Mucosa of stomach (tissue), 1 donor: ENCODE measurements at regions not wholly inside any gene's neighbourhood (a gene's known extent, or its start where the extent isn't known, plus 50 kb on each side); places are given as distances from the start of the nearest gene placed in this dataset.

Experiments used
- H3K27me3 ChIP-seq: one replicate; pipeline ENCODE4 v1.7.0; 2013; ENCODE audit warnings: mild to moderate bottlenecking, low read length; ENCODE audit not compliant: control insufficient read depth, insufficient read depth
- H3K36me3 ChIP-seq: one replicate; pipeline ENCODE4 v1.7.0; 2013; ENCODE audit warnings: low read length; ENCODE audit not compliant: control insufficient read depth, insufficient read depth
- H3K4me1 ChIP-seq: one replicate; pipeline ENCODE4 v1.7.0; 2013; ENCODE audit warnings: mild to moderate bottlenecking, low read length; ENCODE audit not compliant: control insufficient read depth, insufficient read depth
- H3K4me3 ChIP-seq: one replicate; pipeline ENCODE4 v1.7.0; 2013; ENCODE audit warnings: low read length
- H3K9ac ChIP-seq: one replicate; pipeline ENCODE4 v1.7.0; 2013; ENCODE audit warnings: mild to moderate bottlenecking, low read length, moderate library complexity
- H3K9me3 ChIP-seq: one replicate; pipeline ENCODE4 v1.7.0; 2013; ENCODE audit warnings: mild to moderate bottlenecking, low read length, moderate library complexity; ENCODE audit not compliant: control insufficient read depth
- donor health status: Pancreatic carcinoma.

DNA sequence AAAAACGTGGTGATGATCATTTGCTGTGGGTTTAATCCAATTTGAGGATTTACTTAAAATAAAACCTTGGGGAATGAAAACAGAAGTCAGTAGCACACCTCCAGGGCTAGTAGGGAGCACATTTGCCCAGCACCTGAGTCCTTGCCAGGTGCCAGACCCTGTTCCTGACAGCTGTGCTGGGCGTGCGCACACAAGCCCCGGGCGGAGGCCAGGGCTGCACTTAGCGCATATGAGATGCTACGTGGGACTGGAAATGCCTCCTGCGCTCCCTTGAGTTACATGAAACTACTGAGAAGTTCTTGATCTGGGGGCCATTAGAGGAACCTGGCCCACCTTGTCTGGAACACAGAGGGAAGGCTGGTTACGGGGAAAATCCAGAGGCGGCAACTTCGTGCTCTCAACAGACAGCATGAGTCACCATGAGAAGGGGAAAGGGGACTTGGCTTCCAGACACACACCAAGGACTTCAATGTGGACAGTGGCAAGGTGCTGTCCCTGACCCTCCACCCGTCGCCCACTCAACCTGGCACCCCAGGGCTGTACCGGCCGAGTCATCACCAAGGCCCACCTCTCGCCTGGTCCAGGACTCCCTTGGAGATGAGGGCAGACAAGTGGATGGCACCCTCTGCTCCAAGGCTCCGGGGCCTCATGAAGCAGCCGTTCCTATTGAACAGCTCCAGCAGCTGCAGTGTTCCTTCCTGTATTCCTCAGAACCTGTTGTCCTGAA lies 1468.6 kb downstream of the BRD1 start:
- Histone ChIP-seq H3K4me3 (no peak overlapping the region), H3K27me3 (no peaks in the 10 kb centered on the region), H3K4me1 (no peaks in the 10 kb centered on the region), H3K9me3 (no peaks in the 10 kb centered on the region), H3K9ac (no peak overlapping the region), H3K36me3 (no peaks in the 10 kb centered on the region)

DNA sequence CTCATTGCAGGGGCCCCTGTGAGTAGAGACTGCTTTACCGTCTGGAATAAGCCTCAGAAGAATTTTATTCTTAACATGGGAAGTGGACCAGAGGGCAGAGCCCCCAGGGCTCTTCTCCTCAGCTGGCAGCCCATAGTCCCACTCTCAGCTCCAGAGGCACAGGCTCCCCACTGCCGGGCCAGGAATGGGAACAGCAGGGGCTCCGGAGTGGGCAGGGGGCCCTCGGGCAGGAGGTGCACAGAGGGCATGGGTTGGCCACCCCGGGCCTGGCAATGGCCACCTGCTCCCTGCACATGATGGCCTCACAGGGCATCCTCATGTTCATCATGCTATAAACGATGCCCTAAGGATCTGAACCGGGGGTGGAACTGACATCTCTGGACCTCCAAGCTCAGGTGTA lies 1469.7 kb downstream of the BRD1 start:
- no peaks in the 10 kb centered on the region for H3K27me3 ChIP-seq

DNA sequence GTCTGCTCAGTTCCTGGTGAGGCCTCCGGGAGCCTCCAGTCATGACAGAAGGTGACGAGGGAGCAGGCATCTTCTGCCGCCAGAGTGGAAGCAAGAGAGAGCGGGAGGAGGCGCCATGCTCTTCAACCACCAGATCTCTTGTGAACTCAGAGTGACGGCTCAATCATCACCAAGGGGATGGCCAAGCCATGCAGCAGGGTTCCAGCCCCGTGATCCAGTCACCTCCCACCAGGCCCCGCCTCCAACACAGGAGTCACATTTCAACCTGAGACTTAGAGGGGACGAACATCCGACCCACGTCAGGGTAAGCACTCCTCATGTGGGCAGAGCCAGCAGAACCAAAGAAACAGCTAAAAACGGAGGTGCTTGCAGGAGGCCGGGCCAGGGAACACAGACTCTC lies 1470.5 kb downstream of the BRD1 start:
- no peaks in the 10 kb centered on the region for H3K4me1 ChIP-seq
- no peaks in the 10 kb centered on the region for H3K27me3 ChIP-seq
- H3K9me3 ChIP-seq = no peaks in the 10 kb centered on the region
- no peak overlapping the region for H3K9ac ChIP-seq
- H3K4me3 ChIP-seq = no peak overlapping the region
- H3K36me3 ChIP-seq = no peaks in the 10 kb centered on the region

More for the DNA sequence above, 1469.7 kb downstream of the BRD1 start:
- H3K4me3 ChIP-seq = no peak overlapping the region
- no peak overlapping the region for H3K9ac ChIP-seq
- no peaks in the 10 kb centered on the region for H3K36me3 ChIP-seq
- H3K9me3 ChIP-seq = no peaks in the 10 kb centered on the region
- no peaks in the 10 kb centered on the region for H3K4me1 ChIP-seq

DNA sequence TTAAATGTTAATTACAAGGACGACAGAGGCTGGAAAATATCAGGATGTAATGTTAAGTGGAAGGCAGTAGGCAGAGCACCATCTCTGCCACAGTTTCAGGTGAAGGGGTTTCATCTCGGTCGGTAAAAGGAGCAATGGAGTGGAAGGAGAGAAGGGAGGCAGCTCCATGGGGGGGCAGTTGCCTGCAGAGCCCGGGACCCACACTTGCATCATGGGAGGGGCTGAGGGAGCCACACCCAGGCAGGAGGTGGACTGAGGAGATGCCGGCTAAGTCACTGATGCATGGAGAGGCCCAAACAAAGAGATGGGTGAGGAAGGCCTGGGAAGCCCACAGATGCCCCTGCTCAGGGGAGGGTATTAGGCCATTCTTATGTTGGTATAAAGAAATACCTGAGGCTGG lies 1470.9 kb downstream of the BRD1 start:
- Histone ChIP-seq H3K36me3 (no peaks in the 10 kb centered on the region), H3K9me3 (no peaks in the 10 kb centered on the region), H3K27me3 (no peaks in the 10 kb centered on the region), H3K9ac (no peak overlapping the region), H3K4me3 (no peak overlapping the region), H3K4me1 (no peaks in the 10 kb centered on the region)

DNA sequence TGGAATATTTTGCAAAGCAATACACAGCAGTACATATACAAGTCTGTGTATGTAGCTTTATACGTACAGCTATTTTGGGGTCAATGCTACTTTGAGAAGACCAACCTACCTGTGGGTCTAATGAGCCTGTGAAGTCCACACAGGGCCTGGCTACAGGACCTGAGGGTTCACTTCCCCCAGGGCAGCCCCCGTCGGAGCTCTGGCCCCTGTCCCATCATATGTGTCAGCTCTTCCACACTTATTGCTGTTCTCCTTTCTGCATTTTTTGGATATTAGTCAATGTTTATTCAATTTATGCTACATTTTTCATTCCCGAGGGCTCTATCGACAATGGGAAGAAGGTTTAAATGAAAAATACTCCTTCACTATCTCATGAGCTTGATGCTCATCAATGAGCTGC lies 1473.6 kb downstream of the BRD1 start:
- Histone ChIP-seq H3K36me3 (no peaks in the 10 kb centered on the region), H3K27me3 (no peaks in the 10 kb centered on the region), H3K4me3 (no peak overlapping the region)

DNA sequence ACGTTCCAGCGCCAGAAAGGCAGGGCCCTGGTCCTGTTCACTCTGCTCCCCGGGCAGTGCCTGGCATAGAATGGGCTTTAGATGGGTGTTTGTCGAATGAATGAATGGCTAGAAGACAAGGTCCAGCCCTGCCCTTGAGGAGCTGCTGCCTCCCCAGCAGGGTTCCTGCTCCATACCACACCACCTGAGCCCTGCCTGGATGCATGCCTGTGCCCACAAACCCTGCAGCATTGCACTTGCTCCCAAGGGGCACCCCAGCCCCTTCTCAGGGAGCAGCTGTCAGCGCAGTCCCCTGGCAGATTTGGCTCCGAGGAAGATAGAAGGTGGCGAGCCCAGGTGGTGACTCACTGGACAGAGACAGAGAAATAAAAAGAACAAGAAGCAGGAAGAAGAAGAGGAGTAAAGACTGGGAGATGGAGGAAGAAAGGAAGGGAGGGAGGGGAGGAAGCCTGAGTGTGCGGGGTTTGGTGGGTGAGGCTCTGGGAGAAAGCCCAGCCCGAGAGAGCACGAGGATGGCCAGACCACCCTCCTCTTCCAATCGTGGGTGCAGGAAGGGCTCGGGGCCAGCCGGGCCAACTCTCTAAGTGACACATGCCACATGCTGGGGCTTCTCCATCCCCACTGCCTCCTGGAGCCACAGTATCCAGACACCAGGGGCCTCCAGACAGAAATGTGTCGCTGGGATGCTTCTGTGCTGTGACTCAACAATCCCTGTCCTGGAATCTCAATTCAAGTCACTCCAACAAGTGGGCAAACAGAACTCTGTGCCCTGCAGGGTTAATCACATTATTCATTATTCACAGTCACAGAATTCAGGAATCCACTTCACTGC lies 1474.3 kb downstream of the BRD1 start:
- H3K4me1 ChIP-seq = no peaks in the 10 kb centered on the region
- H3K36me3 ChIP-seq = no peaks in the 10 kb centered on the region
- no peak overlapping the region for H3K4me3 ChIP-seq
- no peaks in the 10 kb centered on the region for H3K27me3 ChIP-seq
- no peak overlapping the region for H3K9ac ChIP-seq
- H3K9me3 ChIP-seq = no peaks in the 10 kb centered on the region

More for the DNA sequence above, 1473.6 kb downstream of the BRD1 start:
- Histone ChIP-seq H3K9ac (no peak overlapping the region), H3K9me3 (no peaks in the 10 kb centered on the region), H3K4me1 (no peaks in the 10 kb centered on the region)

DNA sequence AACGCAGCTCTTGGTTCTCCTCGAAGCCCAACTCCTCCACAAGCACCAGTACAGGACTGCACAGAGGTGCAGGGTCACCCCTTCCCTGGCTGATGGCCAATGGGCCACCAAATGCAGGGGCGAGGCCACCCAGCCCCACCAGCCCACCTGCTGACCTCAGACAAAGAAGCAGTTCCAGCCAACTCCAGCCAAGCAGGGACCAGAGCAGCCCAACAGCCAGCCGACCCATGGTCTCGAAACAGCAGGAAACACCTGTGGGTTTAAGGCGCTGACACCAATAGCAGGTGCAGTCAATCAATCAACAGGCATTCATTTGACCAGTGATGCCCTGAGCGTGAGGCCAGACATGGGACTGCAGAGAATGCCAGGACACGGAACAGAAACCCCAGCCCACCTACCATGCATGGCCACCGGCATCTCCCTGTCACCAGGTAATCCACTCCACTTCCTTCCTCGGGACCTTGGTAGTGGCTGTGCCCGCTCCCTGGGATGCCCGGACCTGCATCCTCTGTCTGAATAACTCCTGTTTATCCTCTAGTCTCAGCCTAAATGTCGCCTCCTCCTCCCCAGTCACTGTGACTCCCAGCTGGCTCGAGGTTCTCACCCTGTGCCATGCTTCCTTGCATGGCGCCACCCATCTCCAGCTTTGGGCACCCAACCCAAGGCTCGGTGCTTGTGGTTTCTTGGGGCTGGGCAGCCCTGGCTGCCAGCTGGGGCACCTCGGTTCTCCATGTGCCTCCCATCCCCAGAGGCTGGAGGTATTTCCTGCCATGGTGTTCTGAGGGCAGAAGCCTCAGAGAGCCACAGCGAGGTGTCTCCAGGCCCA lies 1475.4 kb downstream of the BRD1 start:
- Histone ChIP-seq H3K4me3 (no peak overlapping the region), H3K9me3 (no peaks in the 10 kb centered on the region), H3K4me1 (no peaks in the 10 kb centered on the region), H3K9ac (no peak overlapping the region), H3K27me3 (no peaks in the 10 kb centered on the region), H3K36me3 (no peaks in the 10 kb centered on the region)

DNA sequence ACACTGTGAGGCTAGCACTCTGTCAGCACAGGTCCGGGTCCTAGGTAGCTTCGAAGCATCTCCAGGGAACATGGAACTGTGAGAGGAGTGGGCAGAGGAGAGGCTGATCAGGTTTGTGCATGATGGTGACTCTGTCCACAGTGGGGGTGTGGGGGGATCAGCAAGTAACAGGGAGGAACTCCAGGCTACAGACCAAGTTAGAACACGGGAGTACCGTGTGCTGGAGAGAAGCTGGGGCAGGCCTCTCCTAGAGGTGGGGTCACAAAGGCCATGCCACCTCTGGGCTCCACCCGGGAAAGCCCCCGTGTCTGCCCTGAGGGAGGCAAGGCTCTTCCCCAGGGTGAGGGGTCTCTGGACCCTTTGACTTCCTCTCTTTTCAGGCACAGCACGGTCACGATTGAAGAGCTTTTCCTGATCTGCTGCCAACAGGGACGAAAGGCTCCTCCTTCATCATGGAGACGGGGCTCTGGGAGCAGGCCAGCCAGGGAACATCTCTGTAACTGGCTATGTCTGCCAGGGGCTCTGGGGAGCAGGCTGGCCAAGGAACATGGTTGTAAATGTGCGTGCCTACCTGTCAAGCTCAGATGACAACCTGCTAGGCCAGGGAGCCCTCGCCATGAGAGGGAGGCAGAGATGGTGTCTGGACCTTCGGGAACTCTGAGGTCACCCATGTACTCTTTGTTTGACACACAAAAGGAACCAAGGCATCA lies 1476.1 kb downstream of the BRD1 start:
- Histone ChIP-seq H3K4me1 (no peaks in the 10 kb centered on the region), H3K36me3 (no peaks in the 10 kb centered on the region), H3K9ac (no peak overlapping the region), H3K9me3 (no peaks in the 10 kb centered on the region), H3K4me3 (no peak overlapping the region), H3K27me3 (no peaks in the 10 kb centered on the region)

DNA sequence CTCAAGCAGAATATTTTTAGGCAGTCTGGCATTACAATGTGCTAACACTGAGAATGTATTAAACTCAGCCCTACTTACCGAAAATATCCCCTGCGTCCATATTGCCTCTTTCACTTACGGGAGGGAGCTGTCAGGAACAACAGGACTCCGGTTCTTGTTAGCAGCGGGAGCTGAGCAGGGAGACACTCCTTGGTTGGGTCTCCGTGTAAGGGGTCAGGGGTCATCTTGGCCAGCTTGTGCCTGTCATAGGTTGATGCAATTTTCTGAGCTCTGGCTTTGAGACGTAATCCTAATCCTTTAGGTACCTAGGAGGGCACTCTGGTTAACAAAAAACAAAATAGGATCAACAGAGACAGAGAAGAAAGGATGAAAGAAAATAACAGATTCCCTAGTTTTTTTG lies 1477.2 kb downstream of the BRD1 start:
- no peaks in the 10 kb centered on the region for H3K27me3 ChIP-seq
- H3K36me3 ChIP-seq = no peaks in the 10 kb centered on the region
- H3K4me1 ChIP-seq = no peaks in the 10 kb centered on the region
- no peaks in the 10 kb centered on the region for H3K9me3 ChIP-seq
- no peak overlapping the region for H3K4me3 ChIP-seq
- H3K9ac ChIP-seq = no peak overlapping the region

DNA sequence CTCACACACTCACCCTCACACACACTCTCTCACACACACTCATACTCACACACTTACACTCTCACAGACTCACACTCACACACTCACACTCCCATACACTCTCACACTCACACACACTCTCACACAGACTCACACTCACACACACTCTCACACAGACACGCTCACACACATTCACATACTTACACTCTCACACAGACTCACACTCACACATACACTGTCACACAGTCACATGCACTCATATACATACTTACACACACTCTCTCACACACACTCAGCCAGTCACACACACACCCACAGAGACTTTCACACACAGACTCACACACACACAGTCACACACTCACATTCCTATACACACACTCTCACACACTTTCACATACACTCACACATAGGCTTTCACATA lies 1478.8 kb downstream of the BRD1 start:
- Histone ChIP-seq H3K9me3 (no peaks in the 10 kb centered on the region), H3K9ac (no peak overlapping the region), H3K4me3 (no peak overlapping the region), H3K4me1 (no peaks in the 10 kb centered on the region), H3K36me3 (no peaks in the 10 kb centered on the region), H3K27me3 (no peaks in the 10 kb centered on the region)

DNA sequence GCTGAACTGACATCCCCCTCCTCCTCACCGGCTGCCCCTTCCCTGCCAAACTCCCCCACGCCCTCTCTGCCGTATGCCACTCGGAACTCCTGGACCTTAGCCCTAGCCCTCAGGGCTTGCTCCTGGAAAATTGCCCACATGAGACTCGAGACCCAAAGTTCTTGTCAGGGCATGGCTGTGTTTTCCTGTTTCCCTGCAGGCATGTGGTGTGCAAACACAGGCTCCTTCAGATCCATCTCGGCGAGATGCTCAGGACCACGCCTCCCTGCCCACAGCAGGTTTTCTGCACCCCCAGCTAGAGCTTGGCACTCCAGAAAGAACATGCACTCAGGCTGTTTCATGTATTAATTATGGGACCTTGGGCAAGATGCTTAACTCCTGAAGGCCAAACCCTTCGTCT lies 1480.4 kb downstream of the BRD1 start:
- no peaks in the 10 kb centered on the region for H3K4me1 ChIP-seq
- H3K9me3 ChIP-seq = no peaks in the 10 kb centered on the region
- no peak overlapping the region for H3K4me3 ChIP-seq
- H3K36me3 ChIP-seq = no peaks in the 10 kb centered on the region
- no peak overlapping the region for H3K9ac ChIP-seq
- H3K27me3 ChIP-seq = no peaks in the 10 kb centered on the region
